ENCODE measurements at regions not wholly inside any gene's neighbourhood (a gene's known extent, or its start where the extent isn't known, plus 50 kb on each side); places are given as distances from the start of the nearest gene placed in this dataset.
A peak's percentile ranks its signal among the peaks of the same experiment; 100 is the strongest.

- no peak for DNase-seq (ENCODE audit: low read depth, low spot score)
Measured at GRCh38 chr6:145227593-145227992, 507.7 kb downstream of the EPM2A start.

GRCh38 chr6:145228962-145229582 lies 506.2 kb downstream of the EPM2A start:
- no peak for DNase-seq (ENCODE audit: low read depth, low spot score)

- DNase-seq (ENCODE audit: low read depth, low spot score), result peak; percentile 7
Measured at GRCh38 chr6:145233955-145234354, 501.4 kb downstream of the EPM2A start.

- DNase-seq (ENCODE audit: low read depth, low spot score), result no peak
Measured at GRCh38 chr6:145235207-145235606, 500.1 kb downstream of the EPM2A start.

GRCh38 chr6:145238787-145239186 lies 496.5 kb downstream of the EPM2A start:
- DNase-seq (ENCODE audit: low read depth, low spot score), result no peak

- DNase-seq (ENCODE audit: low read depth, low spot score), result peak; percentile 59
Measured at GRCh38 chr6:145241039-145241438, 494.3 kb downstream of the EPM2A start.

GRCh38 chr6:145241721-145242120 lies 493.6 kb downstream of the EPM2A start:
- no peak for DNase-seq (ENCODE audit: low read depth, low spot score)

- no peak for DNase-seq (ENCODE audit: low read depth, low spot score)
Measured at GRCh38 chr6:145244349-145245100, 490.8 kb downstream of the EPM2A start.

GRCh38 chr6:145245119-145245518 lies 490.2 kb downstream of the EPM2A start:
- DNase-seq (ENCODE audit: low read depth, low spot score), result peak; percentile 7

GRCh38 chr6:145247692-145248419 lies 487.5 kb downstream of the EPM2A start:
- DNase-seq (ENCODE audit: low read depth, low spot score), result peak; percentile 67

- no peak for DNase-seq (ENCODE audit: low read depth, low spot score)
Measured at GRCh38 chr6:145250436-145250835, 484.9 kb downstream of the EPM2A start.

GRCh38 chr6:145252737-145253136 lies 482.6 kb downstream of the EPM2A start:
- DNase-seq (ENCODE audit: low read depth, low spot score), result no peak

- DNase-seq (ENCODE audit: low read depth, low spot score), result no peak
Measured at GRCh38 chr6:145254649-145255401, 480.5 kb downstream of the EPM2A start.

- no peak for DNase-seq (ENCODE audit: low read depth, low spot score)
Measured at GRCh38 chr6:145257704-145258103, 477.6 kb downstream of the EPM2A start.

- DNase-seq (ENCODE audit: low read depth, low spot score), result no peak
Measured at GRCh38 chr6:145258122-145258521, 477.2 kb downstream of the EPM2A start.

- no peak for DNase-seq (ENCODE audit: low read depth, low spot score)
Measured at GRCh38 chr6:145260484-145261175, 474.7 kb downstream of the EPM2A start.

- no peak for DNase-seq (ENCODE audit: low read depth, low spot score)
Measured at GRCh38 chr6:145261758-145262157, 473.6 kb downstream of the EPM2A start.

GRCh38 chr6:145262771-145263170 lies 472.5 kb downstream of the EPM2A start:
- no peak for DNase-seq (ENCODE audit: low read depth, low spot score)

GRCh38 chr6:145263778-145264211 lies 471.5 kb downstream of the EPM2A start:
- no peak for DNase-seq (ENCODE audit: low read depth, low spot score)

GRCh38 chr6:145266432-145267075 lies 468.8 kb downstream of the EPM2A start:
- no peak for DNase-seq (ENCODE audit: low read depth, low spot score)

Measured in astrocyte of the hippocampus (primary cell).